Thyroid gland (tissue), 4 donors: ENCODE measurements at regions not wholly inside any gene's neighbourhood (a gene's known extent, or its start where the extent isn't known, plus 50 kb on each side); places are given as distances from the start of the nearest gene placed in this dataset.

ENCODE experiments used
- POLR2A ChIP-seq, 2 donors: fragments of 450-650 bp; IDR thresholded peaks; one replicate each; pipeline ENCODE4 v1.6.1; 2017; ENCODE audit warnings: antibody characterized with exemption in 2 of 2, mild to moderate bottlenecking in 2 of 2, moderate library complexity in 1 of 2
- TF ChIP-seq, protein P1 (sequence below), 6 experiments: fragments of 200-600 bp in 3 of 6; fragments of 450-650 bp in 3 of 6; sonication (generic) in 3 of 6; IDR thresholded peaks; one replicate each; pipeline ENCODE4 v1.5.1; 2016 to 2019; ENCODE audit warnings: antibody characterized with exemption in 6 of 6, mild to moderate bottlenecking in 2 of 6, inconsistent platforms in 1 of 6, moderate library complexity in 1 of 6

DNA sequence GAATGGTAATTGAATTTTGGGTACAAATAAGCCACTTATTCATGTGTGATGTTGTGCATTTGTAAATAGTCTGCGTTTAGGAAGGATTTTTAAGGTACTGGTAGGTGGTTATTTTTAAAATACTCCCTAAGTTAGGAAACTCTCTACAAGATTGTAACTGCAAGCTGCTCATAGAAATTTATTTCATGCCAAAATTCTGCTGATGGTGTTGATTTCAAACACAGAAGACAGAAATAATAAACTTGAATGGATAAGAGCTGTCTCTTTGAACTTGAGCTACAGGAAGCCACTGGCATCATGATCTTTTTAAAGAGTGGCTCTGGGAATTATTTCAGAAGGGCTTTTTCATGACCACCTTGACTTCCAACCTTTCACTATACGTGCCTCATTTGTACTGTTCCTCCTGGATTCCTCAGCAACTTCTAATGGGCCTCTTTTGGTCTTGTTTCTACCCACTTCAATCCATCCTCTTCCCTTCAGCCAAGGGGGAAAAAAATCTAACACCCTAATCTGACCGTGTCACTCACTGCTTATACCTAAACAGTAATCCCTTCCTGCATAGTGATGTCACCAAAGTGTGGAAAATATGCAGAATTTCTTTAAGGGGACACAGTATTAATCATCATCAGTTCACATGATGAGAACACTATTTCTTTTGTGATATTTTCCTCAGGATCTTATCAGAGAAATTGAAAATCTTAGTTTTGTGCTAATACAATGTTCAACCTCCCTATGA, 113.6 kb downstream of the PFDN4 start:
- TF ChIP-seq, protein P1, sequence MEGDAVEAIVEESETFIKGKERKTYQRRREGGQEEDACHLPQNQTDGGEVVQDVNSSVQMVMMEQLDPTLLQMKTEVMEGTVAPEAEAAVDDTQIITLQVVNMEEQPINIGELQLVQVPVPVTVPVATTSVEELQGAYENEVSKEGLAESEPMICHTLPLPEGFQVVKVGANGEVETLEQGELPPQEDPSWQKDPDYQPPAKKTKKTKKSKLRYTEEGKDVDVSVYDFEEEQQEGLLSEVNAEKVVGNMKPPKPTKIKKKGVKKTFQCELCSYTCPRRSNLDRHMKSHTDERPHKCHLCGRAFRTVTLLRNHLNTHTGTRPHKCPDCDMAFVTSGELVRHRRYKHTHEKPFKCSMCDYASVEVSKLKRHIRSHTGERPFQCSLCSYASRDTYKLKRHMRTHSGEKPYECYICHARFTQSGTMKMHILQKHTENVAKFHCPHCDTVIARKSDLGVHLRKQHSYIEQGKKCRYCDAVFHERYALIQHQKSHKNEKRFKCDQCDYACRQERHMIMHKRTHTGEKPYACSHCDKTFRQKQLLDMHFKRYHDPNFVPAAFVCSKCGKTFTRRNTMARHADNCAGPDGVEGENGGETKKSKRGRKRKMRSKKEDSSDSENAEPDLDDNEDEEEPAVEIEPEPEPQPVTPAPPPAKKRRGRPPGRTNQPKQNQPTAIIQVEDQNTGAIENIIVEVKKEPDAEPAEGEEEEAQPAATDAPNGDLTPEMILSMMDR (IDR thresholded peaks at IDR 0.05), result no peak
- TF ChIP-seq POLR2A (IDR thresholded peaks at IDR 0.05), result no peak
